C1 segment of cervical spinal cord (tissue), 14 donors: ENCODE measurements at regions not wholly inside any gene's neighbourhood (a gene's known extent, or its start where the extent isn't known, plus 50 kb on each side); places are given as distances from the start of the nearest gene placed in this dataset.

Experiments
- DNase-seq, 14 donors: peaks; one replicate each; lab custom pipeline; 2025; lab: John Stamatoyannopoulos, UW

DNA sequence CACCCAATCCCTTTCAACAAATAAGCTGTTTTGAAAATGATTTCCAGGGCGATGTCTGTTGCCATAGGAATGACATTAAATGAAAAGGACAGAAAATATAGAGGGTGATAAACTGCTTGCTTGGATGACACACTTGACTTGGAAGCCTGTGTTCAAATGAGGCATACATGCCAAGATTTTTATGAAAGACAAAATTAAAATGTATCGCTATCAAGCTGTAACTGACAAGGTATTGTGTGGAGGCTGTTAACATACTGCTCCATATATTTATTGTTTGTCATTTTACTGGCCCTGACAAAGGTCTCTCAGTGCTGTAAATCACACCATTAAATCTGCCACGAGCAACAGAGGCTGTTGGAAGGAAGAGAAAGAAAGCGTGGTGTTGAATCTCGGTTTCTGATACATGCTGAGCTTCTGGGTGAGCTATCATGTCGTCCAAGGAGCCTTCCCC, 456.2 kb upstream of the SALL1 start:
- DNase-seq: no peak

DNA sequence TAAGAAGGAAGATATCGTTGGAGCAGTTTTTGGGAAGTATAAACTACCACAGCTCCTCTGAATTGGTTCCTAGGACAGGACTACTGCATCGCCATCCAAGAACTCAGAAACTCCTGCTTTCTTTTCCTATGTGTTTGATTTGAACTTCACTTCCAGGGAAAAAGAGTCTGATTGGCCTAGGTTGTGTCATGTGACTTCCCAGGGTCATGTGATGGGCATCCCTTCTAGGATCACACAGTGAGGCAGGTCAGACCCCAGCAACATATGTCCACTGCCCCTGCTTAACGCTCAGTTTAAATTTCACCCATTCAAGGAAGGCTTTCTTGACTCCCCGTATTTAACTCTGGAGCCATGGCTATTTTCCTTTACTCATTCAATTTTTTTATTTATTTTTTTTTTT, 445.2 kb upstream of the SALL1 start:
- DNase-seq: no peak

DNA sequence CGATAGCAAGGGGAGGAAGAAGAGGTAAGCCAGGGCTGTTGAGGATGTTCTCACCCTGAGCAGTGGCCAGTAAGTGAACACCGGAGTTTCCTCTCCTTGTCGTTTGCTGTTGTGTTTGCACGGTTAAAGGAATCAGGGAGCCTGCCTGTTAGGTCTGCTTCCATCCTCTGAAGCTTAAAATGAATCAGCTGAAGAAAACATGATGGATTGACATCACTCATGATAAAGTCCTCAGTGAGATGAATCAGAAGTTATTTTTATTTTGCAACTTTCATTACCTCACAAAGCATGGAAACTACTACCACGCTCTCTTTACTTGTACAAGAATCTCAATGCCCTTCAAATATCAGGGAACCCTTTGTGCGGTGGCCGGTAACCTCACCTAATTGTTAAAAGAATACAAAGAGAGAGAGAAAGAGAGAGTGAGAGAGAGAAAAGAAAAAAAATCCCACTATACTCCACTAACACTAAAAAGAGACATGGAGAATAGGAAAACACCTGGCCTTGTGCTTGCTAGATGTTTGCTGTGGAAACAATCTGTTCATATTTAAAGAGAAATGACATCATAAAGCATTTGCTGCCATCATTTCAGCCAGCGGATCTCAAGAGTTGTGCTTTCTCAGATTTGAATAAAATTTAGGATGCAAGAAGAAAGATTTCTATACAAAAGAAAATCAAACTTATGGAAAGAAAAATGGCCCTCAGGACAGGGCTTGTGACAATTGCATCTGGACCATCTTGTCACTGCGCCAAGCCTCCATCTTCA, 441.6 kb upstream of the SALL1 start:
- no peak for DNase-seq

DNA sequence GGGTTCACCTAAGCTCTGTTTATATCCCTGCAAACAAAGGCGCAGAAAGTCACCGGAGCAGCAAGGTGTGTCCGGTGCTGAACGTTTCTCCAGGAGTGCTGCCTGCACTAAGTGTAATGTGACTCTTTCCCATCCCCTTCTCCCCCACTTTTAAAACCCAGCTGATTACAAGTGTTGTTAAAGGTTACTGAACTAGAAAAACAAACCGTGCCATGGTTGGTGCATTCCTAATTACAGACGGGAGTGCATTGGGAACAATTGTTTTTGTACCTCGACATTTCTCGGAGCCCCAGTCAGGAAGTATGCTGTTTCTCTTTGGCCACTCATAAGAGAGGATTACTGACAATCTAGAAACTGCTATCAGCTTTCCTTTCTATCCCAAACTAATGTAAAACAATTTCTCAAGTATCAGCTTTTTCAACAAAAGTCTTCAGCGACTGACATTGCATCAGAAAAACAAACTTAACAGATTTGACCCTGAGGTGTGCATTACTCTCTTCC, 441.0 kb upstream of the SALL1 start:
- DNase-seq: no peak

DNA sequence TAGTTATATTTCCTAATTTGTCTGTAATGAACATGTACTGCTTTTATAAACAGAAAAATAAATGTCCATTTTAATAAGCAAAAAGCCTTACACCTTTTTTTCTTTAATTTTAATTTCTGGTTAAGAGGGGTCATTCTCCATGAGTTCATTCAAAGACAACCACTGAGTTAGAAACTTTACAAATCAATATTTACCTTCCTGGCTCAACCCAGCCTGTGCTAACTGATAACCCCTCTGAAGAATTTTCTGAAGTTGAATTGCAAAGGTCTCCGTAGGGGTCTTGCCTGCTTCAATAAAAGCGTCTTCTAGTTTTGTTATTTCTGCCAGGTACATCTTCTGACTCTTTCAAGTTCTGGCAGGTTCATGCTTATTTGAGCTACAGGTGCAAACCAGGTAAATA, 440.4 kb upstream of the SALL1 start:
- DNase-seq: no peak

DNA sequence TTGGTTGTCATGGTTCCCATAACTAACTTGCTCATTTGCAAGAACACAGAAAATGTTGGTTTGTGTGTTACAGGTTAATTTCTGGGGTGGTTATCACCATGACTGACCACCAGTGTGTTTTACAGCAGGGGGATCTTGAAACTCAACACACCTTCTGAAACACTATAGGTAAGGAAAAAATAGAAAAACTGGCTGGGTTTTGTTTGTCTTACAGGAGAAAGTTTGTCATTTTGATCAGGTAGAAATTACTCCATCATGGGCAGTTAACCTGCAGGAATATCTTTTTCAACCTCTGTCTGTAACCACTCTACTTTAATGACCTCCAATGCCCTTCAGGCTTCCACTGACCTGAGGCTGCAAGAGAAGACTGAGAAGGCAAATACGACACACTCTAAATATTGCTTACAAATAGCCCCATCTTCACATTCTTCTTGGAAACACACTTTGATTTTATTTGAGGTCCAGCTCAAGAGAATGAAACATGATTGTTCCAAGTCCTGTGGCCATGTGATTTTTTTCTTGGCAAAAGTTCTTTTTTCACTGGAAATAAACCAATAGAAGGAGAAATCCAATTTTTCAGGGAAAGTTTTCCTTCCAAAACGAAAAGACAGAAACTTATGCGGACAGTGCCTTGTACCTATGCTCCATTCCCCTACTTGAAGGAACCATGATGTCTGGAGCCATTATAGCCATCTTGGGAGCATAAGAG, 428.7 kb upstream of the SALL1 start:
- DNase-seq: no peak

DNA sequence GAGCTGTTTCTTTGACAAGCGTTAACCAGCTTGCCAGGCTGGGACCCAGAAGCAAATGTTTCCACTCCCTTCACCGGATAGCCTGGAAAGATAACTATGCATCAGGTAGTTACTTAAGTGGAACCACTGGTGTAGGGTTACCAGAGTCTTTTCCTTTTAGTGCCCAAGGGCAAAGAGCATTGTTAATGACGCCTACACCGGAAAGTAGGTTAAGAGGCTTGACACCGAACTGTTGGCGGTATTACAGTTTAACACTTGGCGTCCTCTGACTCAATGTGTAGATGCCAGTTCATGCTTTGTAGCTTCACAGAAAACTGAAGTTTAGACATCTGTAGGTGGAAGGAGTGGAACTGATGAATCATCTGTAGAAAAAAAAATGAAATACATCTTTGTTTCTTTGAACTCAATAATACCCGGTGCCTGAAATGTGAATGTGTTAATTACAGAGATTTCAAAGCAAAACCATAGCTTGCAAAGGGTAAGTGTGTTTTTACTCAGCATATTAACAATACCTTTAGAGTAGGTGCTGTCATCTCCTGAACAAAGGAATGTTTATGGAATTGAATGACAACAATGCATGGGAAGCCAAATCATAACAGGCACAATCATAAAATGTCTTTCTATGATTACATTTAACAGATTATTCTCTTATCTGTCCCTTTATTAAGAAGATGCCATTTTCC, 426.7 kb upstream of the SALL1 start:
- no peak for DNase-seq

DNA sequence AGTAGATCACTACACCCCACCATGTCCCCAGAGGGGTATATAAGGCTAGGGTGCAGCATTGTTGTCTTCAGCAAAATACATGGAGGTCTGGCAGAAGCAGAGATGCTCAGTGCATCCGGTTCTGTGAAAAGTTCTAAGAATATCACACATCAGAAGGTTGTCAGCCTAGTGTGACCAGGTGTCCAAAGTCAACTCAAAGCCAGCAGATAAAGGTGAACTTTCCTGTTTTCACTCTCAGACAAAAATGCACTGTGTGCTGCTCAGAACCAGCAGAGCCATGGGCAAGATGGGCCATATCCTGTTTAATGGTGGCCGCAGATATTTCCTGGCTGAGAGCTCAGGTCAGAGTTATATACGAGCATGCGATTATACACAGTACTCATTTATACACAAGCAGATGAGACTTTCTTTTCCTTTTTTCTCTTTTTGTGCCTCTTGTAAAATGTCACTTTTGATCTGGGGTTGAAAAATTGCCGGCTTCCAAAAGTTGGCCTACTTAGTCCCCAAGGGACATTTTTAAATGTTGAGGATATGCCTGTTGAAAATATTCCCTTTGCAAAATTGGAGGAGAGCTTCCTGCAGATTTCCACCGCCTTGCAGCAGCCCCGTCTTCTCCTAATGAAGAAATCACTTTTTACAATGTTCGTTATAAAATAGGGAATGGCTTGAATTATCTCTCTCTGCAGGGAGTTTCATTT, 425.6 kb upstream of the SALL1 start:
- DNase-seq: no peak

DNA sequence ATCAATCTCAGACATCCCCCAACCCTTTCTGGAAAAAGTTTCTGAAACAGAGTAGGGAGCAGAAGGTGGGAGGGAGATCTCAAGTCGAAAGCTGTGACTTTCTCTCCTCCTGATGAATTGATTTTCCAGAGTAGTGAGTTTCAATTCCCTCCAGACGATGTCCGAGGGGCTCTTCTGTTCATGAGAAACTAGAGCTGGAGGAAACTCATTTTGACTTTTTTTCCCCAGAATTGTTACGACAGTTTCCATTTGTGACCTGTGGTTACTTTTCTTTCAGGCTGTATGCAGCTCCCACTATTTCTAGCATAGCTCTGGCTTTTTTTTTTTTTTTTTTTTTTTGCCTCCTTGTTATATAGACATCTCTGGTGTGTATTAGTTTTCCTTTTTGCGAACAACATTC, 422.1 kb upstream of the SALL1 start:
- no peak for DNase-seq

DNA sequence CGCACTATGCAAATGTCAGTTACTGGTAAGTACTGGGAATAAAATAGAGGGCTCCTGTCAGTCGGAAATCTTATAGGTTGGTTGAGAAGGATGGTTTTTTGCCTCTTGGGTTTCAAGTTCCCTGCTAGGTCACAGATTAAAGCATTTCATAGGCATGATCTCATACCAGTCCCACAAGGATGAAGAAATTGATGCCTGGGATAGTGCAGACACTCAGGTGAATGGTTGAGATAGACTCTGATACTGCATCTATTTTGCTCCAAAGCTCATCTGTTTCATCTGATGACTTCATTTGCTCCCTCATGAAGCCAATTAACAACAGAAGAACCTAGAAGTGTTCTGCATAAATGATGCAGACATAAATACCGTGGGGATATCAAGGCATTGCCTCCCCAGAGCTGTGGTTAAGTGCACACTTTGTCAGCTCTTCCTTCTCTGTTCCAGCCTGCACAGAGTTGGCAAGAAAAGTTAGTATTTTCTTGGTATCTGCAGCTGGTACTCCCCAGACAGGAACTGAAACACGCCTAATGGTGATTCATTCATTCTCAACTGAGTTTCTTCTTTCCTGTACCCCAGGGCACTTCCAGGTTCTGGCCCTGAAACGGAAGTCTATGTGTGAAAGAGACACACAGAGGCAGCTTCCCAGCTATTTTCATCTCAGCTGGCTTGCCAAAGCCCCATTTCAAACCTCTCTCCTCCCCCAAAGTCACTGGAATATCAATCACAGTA, 418.3 kb upstream of the SALL1 start:
- peak in 6 of 14 donors; percentile 8 to 44 (median 24) for DNase-seq

DNA sequence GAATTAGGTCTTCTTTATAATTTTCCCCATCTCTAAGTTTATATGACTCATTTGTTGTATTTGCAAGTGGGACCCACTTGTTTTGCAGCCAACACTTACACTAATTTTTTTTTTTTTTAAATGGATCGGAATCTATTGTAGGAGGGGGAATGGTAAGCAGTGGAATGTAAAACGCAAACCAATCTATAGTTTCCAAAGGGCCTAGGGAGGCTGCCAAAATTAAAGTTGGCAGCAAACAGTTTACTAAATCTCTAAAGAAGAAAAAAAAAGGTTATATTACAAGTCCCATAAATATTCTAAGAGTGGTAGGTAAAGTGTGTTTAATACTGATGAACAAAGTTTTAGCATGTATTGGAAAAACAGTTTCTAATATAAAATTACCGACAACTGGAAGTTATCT, 416.8 kb upstream of the SALL1 start:
- no peak for DNase-seq

DNA sequence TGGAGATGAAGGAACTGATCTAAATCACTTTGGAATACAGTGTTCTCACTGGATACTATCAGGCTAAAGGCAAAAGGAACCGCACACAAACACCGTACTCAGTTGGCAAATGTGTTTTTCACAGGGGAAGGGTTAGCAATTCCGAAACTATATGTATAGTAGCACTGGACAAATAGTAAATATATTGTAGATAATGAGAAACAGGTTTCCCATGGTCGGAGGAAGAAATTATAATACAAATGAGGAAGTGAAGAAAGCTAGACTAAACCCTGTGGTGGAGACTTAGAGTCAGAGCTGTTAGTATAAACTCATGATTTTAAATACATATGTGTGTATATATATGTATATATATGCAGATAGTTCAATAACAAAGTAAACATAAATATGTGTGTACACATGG, 414.1 kb upstream of the SALL1 start:
- no peak for DNase-seq

DNA sequence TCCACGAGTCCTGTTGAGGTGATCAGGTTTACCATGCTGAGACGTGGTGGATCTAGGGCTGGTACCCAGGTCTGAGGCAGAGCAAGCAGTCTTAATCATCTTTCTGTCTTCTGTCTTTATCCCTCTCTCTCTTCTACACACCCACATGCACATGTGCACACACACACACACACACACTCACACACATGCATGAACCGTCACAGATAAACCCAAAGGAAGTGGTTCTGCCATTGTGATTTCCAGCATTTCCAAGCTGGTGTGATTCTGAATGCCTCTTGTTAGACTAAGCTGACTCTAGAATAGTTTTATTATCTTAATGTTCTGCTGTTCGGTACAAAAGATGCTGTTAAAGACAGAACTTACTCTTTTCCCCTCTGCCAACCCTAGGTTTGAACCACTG, 411.8 kb upstream of the SALL1 start:
- DNase-seq: no peak

DNA sequence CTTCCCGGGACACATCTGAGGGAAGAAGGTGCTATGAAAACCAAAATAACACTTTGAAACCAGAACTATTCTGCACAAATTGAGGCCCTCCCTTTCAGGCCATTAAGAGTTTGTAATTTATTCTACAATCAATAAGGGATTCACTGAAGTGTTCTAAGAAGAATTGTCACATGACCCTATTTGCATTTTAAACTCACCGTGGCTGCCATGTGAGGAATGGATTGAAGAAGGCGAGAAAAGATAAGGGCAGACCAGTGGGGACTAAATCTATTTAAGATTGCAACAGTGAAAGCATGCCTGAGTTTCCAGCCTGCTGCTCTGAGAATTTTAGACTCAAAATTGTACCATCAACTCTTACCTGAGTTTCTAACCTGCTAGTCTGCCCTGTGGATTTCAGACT, 408.8 kb upstream of the SALL1 start:
- no peak for DNase-seq

DNA sequence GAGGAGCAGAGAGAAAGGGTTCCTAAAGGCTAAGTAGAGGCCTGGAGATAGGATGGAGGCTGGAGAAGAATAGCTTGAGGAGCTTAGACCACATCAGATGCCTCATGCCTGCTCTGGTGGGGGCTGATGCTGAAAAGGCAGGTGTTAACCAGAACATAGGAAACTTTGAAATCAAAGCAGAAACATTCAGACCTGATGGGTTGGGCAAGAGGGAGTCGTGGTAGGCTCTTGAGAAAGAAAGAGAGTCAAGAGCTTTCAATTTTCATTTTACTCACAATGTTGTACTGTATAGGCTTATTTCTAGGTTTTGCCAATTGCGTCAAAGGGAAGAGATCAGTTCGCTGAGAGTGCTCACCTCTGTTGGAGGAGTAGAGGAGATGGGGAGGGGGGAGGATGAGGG, 406.6 kb upstream of the SALL1 start:
- DNase-seq: no peak

DNA sequence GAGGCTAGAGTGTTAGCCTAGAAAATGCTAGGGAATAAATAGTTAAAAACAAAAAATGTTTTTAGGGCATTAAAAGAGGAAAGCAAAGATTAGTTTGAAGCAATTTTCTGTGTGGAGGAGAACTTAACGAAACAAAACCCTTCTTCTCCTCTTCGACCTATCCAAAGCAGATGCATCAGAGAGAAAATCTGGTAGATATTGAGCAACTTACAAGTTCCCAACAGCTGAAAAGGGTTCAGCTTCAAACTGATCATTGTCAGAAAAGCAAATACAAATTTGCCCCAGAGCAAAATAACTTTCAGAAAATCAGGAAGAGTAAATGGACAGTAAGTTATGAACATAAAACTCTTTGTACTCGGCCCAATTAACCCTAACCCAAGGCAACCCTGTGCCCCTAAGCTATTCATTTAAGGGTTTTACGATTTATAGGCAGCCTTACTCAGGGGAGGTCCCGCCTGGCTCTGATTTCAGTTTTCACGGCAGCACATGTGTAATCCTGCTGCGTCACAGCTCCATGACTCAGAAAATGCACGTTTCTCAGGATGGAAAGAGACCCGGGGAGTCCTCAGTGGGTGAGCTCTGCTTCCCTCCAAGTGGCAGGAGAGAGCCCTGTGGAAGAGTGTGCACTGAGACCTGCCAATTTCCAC, 405.7 kb upstream of the SALL1 start:
- DNase-seq: peak in 1 of 14 donors; percentile 9

DNA sequence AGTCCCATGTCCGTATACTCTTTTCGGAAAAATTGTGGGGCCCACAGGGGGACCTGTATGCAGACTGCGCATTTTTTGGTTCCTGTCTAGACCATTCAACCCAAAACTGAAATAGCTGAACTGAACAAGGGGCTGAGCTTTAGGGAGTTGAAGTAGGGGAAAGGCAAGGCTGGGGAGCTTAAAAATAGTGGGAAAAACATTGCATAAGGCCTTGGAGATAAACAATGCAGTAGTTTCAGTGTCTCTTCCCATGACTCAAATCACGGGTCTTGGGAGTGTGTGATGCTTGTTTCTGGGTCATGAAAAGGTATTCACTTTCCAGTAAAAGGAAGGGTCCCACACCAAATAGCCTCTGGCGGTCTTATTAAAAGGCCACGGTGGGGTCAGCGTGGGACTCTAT, 402.8 kb upstream of the SALL1 start:
- DNase-seq: peak in 1 of 14 donors; percentile 35

DNA sequence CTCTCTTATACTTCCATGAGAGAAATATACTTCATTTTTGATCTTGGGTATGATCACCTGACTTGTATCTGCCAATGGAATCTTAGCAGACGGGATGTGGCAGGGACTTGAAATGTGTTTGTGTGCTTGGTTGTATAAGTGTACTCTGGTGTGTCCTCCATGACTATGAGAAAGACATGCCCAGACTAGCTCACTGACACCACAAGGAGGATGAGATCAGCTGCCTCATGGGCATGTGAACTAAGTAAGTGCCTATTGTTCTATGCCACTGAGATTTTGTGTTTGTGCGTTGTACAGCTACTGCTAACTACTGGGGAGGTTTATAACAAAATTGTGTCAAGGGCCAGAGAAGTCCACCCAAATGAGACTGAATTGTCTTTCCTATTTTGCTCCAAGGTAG, 402.2 kb upstream of the SALL1 start:
- no peak for DNase-seq

DNA sequence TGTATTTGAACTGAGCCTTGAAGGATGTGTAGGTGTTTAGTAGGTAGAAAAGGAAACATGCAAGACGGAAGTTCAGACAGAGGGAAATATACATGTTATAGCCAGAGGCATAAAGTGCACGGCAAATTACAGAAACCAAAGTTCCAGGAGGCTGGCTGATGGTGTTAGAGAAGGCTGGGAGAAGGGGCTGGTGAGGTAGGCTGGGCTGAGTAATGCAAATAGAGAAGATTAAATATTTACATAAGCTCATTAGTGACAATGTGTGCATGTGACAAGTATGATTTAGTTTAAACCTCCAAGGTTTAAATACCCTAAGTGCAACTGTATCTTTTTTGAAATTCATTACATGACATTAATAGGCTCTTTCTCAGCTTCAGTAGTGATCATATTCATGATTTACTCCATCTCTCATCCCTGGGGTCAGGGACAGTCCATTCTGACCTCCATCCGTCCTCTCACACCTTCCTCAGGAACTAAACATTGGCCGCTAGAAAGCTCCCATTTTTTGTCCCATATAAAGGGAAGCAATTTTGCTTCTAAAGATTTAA, 399.8 kb upstream of the SALL1 start:
- DNase-seq: no peak

DNA sequence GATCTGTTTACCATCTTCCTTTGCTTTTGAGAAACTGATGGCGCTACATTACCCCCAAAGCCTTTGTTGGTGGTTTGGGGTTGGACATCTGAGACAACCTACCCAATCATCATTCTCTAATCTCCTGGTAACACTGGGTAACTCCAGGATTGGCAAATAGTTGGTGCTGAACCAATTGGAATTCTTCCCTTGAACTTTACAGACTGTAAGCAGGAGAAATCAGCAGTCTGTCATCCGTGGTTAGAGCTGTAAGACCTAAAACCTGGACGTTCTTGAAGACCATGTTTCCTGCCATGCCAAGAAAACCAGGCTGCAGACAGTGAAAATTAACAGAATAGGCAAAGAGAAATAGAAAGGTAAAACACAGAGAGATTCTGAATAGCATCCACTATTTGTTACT, 398.8 kb upstream of the SALL1 start:
- no peak for DNase-seq
